K562 (cell line): ENCODE measurements at regions not wholly inside any gene's neighbourhood (a gene's known extent, or its start where the extent isn't known, plus 50 kb on each side); places are given as distances from the start of the nearest gene placed in this dataset.

ENCODE experiments used
- ATF2 ChIP-seq: sonication (generic); formaldehyde crosslinking; IDR thresholded peaks from 2 replicates; pipeline ENCODE4 v1.8.1; 2022; ENCODE audit warnings: missing genetic modification reagents
- CLOCK ChIP-seq: fragments of 250-450 bp; sonication (Bioruptor Pico); IDR thresholded peaks from 2 replicates; pipeline ENCODE4 v1.4.0; 2020; ENCODE audit warnings: mild to moderate bottlenecking, moderate library complexity, borderline replicate concordance
- E2F8 ChIP-seq: fragments of 450-650 bp; IDR thresholded peaks from 2 replicates; pipeline ENCODE4 v1.7.1; 2018; ENCODE audit warnings: mild to moderate bottlenecking, low read depth; ENCODE audit not compliant: partially characterized antibody
- MCM7 ChIP-seq, 2 experiments: fragments of 450-650 bp; IDR thresholded peaks; 2 replicates each; pipeline ENCODE4 v1.6.1; 2016 to 2018
- RHOXF2B ChIP-seq: fragments of 250-450 bp; sonication (Bioruptor Pico); conservative IDR thresholded peaks from 2 replicates; pipeline ENCODE4 v1.5.1; 2021
- ZNF431 ChIP-seq: sonication (generic); formaldehyde crosslinking; IDR thresholded peaks from 2 replicates; pipeline ENCODE4 v1.8.0; 2022; ENCODE audit warnings: mild to moderate bottlenecking, missing genetic modification reagents
- ZSCAN29 ChIP-seq: fragments of 450-650 bp; IDR thresholded peaks from 2 replicates; pipeline ENCODE4 v1.6.1; 2017

- TF ChIP-seq RHOXF2B (CRISPR knock-in tag): no peak
- TF ChIP-seq E2F8: no peak
- TF ChIP-seq ZSCAN29: no peak
- TF ChIP-seq CLOCK (CRISPR knock-in tag): no peak
- TF ChIP-seq MCM7 (IDR thresholded peaks at IDR 0.05): no peak
- no peak for TF ChIP-seq ATF2
- TF ChIP-seq ZNF431 (CRISPR knock-in tag): no peak
Observed at GRCh38 chr2:215207791-215208367, 69.5 kb upstream of the ABCA12 start (continued).
